ENCODE measurements at regions not wholly inside any gene's neighbourhood (a gene's known extent, or its start where the extent isn't known, plus 50 kb on each side); places are given as distances from the start of the nearest gene placed in this dataset.
"Not testable (repeated sequence)": the region's sequence is repeated elsewhere in the genome, so short reads cannot be mapped to it uniquely, and the experiment has no call there.

- no peak for DNase-seq (ENCODE audit: low read depth in 1 of 2, low spot score in 2 of 2)
- no peaks in the 10 kb centered on the region for H3K4me1 ChIP-seq (replicated peaks)
- no peak overlapping the region for H3K27ac ChIP-seq
Observed at GRCh38 chr9:115327436-115328122, 209.6 kb upstream of the TNC start.

DNA sequence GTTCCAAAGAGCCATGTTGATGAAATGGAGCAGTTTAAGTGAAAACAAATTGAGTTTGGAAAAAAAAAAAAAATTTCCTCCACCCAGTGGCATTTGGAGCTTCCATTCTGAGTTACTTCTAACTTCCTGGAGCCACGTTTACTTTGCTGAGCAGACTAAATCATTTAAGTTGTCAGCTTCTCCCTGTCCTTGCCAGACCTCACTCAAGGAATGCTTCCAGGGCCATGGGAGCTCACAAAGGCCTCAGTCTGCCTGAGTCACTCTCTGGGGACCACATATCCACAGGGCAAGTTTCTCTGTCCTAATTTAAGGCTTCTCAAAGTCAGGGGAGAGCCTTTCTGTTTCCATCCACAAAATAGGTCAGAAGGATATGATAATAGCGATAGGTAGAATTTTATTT, 210.3 kb upstream of the TNC start:
- Histone ChIP-seq H3K4me1 (replicated peaks) (no peaks in the 10 kb centered on the region), H3K27me3 (replicated peaks) (no peaks in the 10 kb centered on the region), H3K4me3 (no peak overlapping the region), H3K36me3 (no peaks in the 10 kb centered on the region), H3K9me3 (replicated peaks) (no peaks in the 10 kb centered on the region), H3K27ac (no peak overlapping the region)
- no peak for DNase-seq (ENCODE audit: low read depth in 1 of 2, low spot score in 2 of 2)

More at GRCh38 chr9:115327436-115328122, 209.6 kb upstream of the TNC start:
- no peaks in the 10 kb centered on the region for H3K36me3 ChIP-seq
- H3K9me3 ChIP-seq (replicated peaks): no peaks in the 10 kb centered on the region
- H3K27me3 ChIP-seq (replicated peaks): no peaks in the 10 kb centered on the region
- H3K4me3 ChIP-seq: no peak overlapping the region

- Histone ChIP-seq H3K4me1 (replicated peaks) (no peaks in the 10 kb centered on the region), H3K4me3 (no peak overlapping the region), H3K9me3 (replicated peaks) (no peaks in the 10 kb centered on the region), H3K27ac (no peak overlapping the region), H3K27me3 (replicated peaks) (no peaks in the 10 kb centered on the region), H3K36me3 (no peaks in the 10 kb centered on the region)
- DNase-seq (ENCODE audit: low read depth in 1 of 2, low spot score in 2 of 2): no peak
Observed at GRCh38 chr9:115328677-115329076, 210.7 kb upstream of the TNC start.

- H3K27ac ChIP-seq: no peak overlapping the region
- no peak for DNase-seq (ENCODE audit: low read depth in 1 of 2, low spot score in 2 of 2)
- no peaks in the 10 kb centered on the region for H3K27me3 ChIP-seq (replicated peaks)
- H3K4me3 ChIP-seq: no peak overlapping the region
- no peaks in the 10 kb centered on the region for H3K4me1 ChIP-seq (replicated peaks)
- H3K36me3 ChIP-seq: no peaks in the 10 kb centered on the region
- peaks cover 4% of the 10 kb centered on the region; the same call in 1 of the 2 replicates for H3K9me3 ChIP-seq (replicated peaks)
Observed at GRCh38 chr9:115333277-115334070, 215.5 kb upstream of the TNC start.

DNA sequence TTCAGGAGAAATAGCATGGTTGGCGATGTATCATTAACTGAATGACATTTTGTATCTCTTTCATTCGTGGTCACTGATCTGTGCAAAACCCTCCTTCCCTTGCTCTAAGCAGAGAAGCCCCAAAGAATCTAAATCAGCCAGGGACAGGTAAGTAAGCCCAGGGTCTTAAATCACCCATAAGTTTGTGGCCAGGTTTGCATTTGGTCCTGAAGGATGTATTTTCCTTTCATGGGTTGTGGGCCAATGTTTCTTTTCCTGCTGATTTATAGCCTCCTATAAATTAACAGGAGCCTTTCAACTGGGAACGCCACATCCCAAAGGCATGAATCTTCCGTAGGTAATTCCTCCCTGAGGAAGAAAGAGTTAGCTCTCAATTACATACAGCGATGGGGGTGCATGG, 217.5 kb upstream of the TNC start:
- Histone ChIP-seq H3K4me3 (no peak overlapping the region), H3K27me3 (replicated peaks) (no peaks in the 10 kb centered on the region), H3K27ac (no peak overlapping the region), H3K36me3 (no peaks in the 10 kb centered on the region), H3K4me1 (replicated peaks) (no peaks in the 10 kb centered on the region), H3K9me3 (replicated peaks) (peaks cover 4% of the 10 kb centered on the region; the same call in 1 of the 2 replicates)
- no peak for DNase-seq (ENCODE audit: low read depth in 1 of 2, low spot score in 2 of 2)

GRCh38 chr9:115340314-115340713, 222.4 kb upstream of the TNC start:
- no peaks in the 10 kb centered on the region for H3K27me3 ChIP-seq (replicated peaks)
- DNase-seq (ENCODE audit: low read depth in 1 of 2, low spot score in 2 of 2): no peak
- H3K4me1 ChIP-seq (replicated peaks): no peaks in the 10 kb centered on the region
- no peaks in the 10 kb centered on the region for H3K36me3 ChIP-seq
- H3K4me3 ChIP-seq: no peak overlapping the region
- peaks cover 4% of the 10 kb centered on the region; the same call in 1 of the 2 replicates for H3K9me3 ChIP-seq (replicated peaks)
- no peak overlapping the region for H3K27ac ChIP-seq

GRCh38 chr9:115341426-115341825, 223.5 kb upstream of the TNC start:
- Histone ChIP-seq H3K27ac (no peak overlapping the region), H3K4me3 (no peak overlapping the region), H3K27me3 (replicated peaks) (no peaks in the 10 kb centered on the region), H3K9me3 (replicated peaks) (peaks cover 4% of the 10 kb centered on the region; the same call in 1 of the 2 replicates), H3K4me1 (replicated peaks) (no peaks in the 10 kb centered on the region), H3K36me3 (no peaks in the 10 kb centered on the region)
- DNase-seq (ENCODE audit: low read depth in 1 of 2, low spot score in 2 of 2): no peak

- not testable (repeated sequence) for H3K4me3 ChIP-seq; H3K36me3 ChIP-seq; H3K27ac ChIP-seq; DNase-seq (ENCODE audit: low read depth in 1 of 2, low spot score in 2 of 2); H3K9me3 ChIP-seq (replicated peaks); H3K27me3 ChIP-seq (replicated peaks)
- H3K4me1 ChIP-seq (replicated peaks): peaks cover 16% of the 10 kb centered on the region
Observed at GRCh38 chr9:115347776-115348175, 229.8 kb upstream of the TNC start.

- not testable (repeated sequence) for H3K27ac ChIP-seq; H3K36me3 ChIP-seq; H3K27me3 ChIP-seq (replicated peaks); H3K9me3 ChIP-seq (replicated peaks); DNase-seq (ENCODE audit: low read depth in 1 of 2, low spot score in 2 of 2); H3K4me3 ChIP-seq
- H3K4me1 ChIP-seq (replicated peaks): peaks cover 16% of the 10 kb centered on the region
Observed at GRCh38 chr9:115348936-115349335, 231.0 kb upstream of the TNC start.

DNA sequence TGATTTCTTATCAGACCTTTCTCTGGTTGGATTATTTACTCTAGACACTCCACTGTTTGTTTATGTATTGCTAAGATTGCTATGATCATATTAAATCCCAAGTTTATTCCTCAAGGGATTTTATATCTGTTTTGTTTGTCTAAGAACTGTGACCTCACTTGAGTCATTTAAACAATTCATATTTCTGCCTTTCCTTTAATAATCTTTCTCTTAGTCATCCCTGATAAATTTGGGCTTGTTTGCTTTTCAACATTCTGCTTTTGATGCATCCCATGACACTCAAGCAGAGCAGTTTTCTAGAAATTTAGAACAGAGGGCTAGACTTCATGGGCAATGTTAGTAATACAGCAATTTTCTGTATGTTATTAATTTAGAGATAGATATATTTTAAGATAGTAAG, 231.6 kb upstream of the TNC start:
- no peak for DNase-seq (ENCODE audit: low read depth in 1 of 2, low spot score in 2 of 2)
- Histone ChIP-seq H3K36me3 (no peaks in the 10 kb centered on the region), H3K27ac (no peak overlapping the region), H3K9me3 (replicated peaks) (no peaks in the 10 kb centered on the region), H3K4me1 (replicated peaks) (peaks cover 16% of the 10 kb centered on the region), H3K27me3 (replicated peaks) (no peaks in the 10 kb centered on the region), H3K4me3 (no peak overlapping the region)

DNA sequence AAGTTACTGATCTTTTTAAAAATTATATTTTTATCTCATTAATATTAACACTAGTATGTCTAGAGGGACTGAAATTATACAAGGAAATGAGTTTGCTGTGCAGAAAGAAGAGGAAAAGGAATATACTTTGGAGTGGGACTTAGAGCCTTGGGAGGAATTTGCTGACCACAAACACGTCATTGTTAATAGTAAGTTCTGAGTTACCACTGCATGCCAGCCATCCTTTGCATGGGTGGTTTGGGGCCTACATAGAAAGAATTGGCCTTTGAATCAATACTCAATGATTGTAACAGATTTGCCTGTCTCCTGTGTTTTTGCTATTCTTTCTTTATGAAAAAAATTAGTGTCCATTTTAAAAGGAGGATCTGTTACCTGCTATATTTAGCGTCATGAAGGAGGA, 232.6 kb upstream of the TNC start:
- Histone ChIP-seq H3K36me3 (no peaks in the 10 kb centered on the region), H3K4me1 (replicated peaks) (peaks cover 16% of the 10 kb centered on the region), H3K27ac (0 out of 2 replicates have a peak overlapping the region, but pooled peaks have one; percentile 4), H3K27me3 (replicated peaks) (no peaks in the 10 kb centered on the region), H3K9me3 (replicated peaks) (no peaks in the 10 kb centered on the region), H3K4me3 (no peak overlapping the region)
- DNase-seq (ENCODE audit: low read depth in 1 of 2, low spot score in 2 of 2): peak in 1 of 2 experiments; percentile 28

DNA sequence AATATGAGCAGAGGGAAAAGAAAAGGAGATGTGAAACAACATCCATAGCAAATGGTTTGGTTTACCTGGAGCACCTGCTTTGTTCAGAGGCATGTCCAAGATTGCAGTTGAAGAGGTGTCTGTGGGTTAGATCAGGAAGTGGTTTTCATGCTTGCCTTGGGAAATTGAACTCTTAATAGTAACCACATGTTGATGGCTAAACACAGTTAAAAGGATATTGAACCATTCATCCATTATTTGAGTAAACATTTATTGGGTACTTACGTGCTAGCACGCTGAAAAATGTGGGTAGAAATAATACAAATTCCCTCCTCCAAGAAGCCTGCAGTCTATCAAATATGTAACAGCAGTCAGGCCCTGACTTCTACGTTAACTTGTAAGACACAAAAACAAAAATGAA, 235.7 kb upstream of the TNC start:
- Histone ChIP-seq H3K4me1 (replicated peaks) (peaks cover 16% of the 10 kb centered on the region), H3K36me3 (no peaks in the 10 kb centered on the region), H3K27ac (no peak overlapping the region), H3K9me3 (replicated peaks) (no peaks in the 10 kb centered on the region), H3K4me3 (no peak overlapping the region), H3K27me3 (replicated peaks) (no peaks in the 10 kb centered on the region)
- no peak for DNase-seq (ENCODE audit: low read depth in 1 of 2, low spot score in 2 of 2)

- Histone ChIP-seq H3K27ac (no peak overlapping the region), H3K4me3 (no peak overlapping the region), H3K27me3 (replicated peaks) (no peaks in the 10 kb centered on the region), H3K4me1 (replicated peaks) (no peaks in the 10 kb centered on the region; the same call in 1 of the 2 replicates), H3K9me3 (replicated peaks) (no peaks in the 10 kb centered on the region), H3K36me3 (no peaks in the 10 kb centered on the region)
- no peak for DNase-seq (ENCODE audit: low read depth in 1 of 2, low spot score in 2 of 2)
Observed at GRCh38 chr9:115357821-115358220, 239.9 kb upstream of the TNC start.

DNA sequence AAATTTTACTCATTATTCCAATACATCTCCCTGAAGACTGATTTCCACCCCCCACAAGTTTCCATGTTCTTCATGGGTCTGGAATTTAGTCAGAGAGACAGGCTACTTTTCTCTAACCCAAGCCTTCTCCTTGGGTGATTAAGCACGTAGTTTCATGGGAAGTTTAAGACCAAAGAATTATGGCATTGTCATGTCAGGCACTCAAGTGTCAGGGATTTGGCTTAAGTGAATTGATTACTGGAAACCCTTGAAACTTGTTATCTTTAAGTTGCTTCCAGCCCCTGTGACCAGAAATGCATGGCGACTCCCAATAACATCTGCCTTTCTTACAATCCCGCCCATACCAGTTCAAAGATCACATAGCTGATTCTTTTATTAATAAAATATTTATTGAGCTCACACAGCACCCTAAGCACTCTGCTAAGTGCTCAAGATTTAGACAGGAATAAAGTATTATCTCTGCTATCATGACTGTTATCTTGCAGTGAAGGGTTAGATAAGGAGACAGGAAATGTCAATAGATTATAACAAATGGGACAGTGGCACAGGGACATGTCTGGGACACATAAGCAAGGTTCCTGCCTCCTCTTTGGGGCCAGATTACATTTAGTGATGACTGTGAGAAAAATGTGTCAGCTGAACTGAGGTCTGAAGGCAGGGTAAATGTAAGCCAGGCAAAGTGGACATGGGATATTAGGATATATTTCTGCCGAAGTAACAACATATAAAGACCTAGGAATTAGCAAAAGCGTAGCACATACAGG, 241.2 kb upstream of the TNC start:
- no peaks in the 10 kb centered on the region for H3K9me3 ChIP-seq (replicated peaks)
- no peak overlapping the region for H3K4me3 ChIP-seq
- no peaks in the 10 kb centered on the region for H3K4me1 ChIP-seq (replicated peaks)
- DNase-seq (ENCODE audit: low read depth in 1 of 2, low spot score in 2 of 2): no peak
- no peaks in the 10 kb centered on the region for H3K36me3 ChIP-seq
- H3K27me3 ChIP-seq (replicated peaks): no peaks in the 10 kb centered on the region
- H3K27ac ChIP-seq: no peak overlapping the region

Measured in SJSA1 (cell line).